K562 (cell line): ENCODE measurements at regions not wholly inside any gene's neighbourhood (a gene's known extent, or its start where the extent isn't known, plus 50 kb on each side); places are given as distances from the start of the nearest gene placed in this dataset.

Experiments used
- ADNP ChIP-seq: fragments of 200-800 bp; sonication (Bioruptor generic); IDR thresholded peaks from 2 replicates; pipeline ENCODE4 v1.6.1; 2016; ENCODE audit warnings: missing genetic modification characterization, missing compliant biosample characterization
- BDP1 ChIP-seq: IDR thresholded peaks from 3 replicates; pipeline ENCODE4 v1.6.1; 2011; ENCODE audit not compliant: insufficient read length, insufficient read depth
- ETS2 ChIP-seq: IDR thresholded peaks from 2 replicates; pipeline ENCODE4 v1.6.1; 2016; ENCODE audit warnings: borderline replicate concordance, missing genetic modification characterization, mild to moderate bottlenecking, moderate library complexity, missing compliant biosample characterization; ENCODE audit not compliant: poor library complexity, severe bottlenecking
- HDGF ChIP-seq: fragments of 450-650 bp; IDR thresholded peaks from 2 replicates; pipeline ENCODE4 v1.6.1; 2016
- KDM2B ChIP-seq: fragments of 250-450 bp; sonication (Bioruptor Pico); IDR thresholded peaks from 2 replicates; pipeline ENCODE4 v1.8.0; 2021; ENCODE audit warnings: mild to moderate bottlenecking, moderate library complexity
- MITF ChIP-seq: IDR thresholded peaks from 2 replicates; pipeline ENCODE4 v1.6.1; 2014; ENCODE audit warnings: antibody characterized with exemption
- OTX1 ChIP-seq: fragments of 450-650 bp; formaldehyde crosslinking; IDR thresholded peaks from 2 replicates; pipeline ENCODE4 v1.4.0; 2022; ENCODE audit warnings: mild to moderate bottlenecking
- POLR2A ChIP-seq: fragments of 450-650 bp; conservative IDR thresholded peaks from 2 replicates; pipeline ENCODE4 v1.6.1; 2016
- PRMT5 ChIP-seq: sonication (generic); formaldehyde crosslinking; IDR thresholded peaks from 2 replicates; pipeline ENCODE4 v1.5.0; 2020; ENCODE audit warnings: missing genetic modification reagents
- RBM39 ChIP-seq: fragments of 200-400 bp; formaldehyde crosslinking; optimal IDR thresholded peaks from 2 replicates; pipeline ENCODE3; 2018; ENCODE audit warnings: low read depth, low read length
- SMAD1 ChIP-seq: fragments of 150-350 bp; IDR thresholded peaks from 2 replicates; pipeline ENCODE4 v1.6.1; 2014; ENCODE audit warnings: low read length, low read depth; ENCODE audit not compliant: partially characterized antibody
- SMARCC2 ChIP-seq: fragments of 450-650 bp; IDR thresholded peaks from 2 replicates; pipeline ENCODE4 v1.6.1; 2017; ENCODE audit warnings: antibody characterized with exemption, moderate library complexity, mild to moderate bottlenecking, low read depth
- SMARCE1 ChIP-seq: fragments of 450-650 bp; IDR thresholded peaks from 2 replicates; pipeline ENCODE4 v1.7.1; 2016; ENCODE audit warnings: mild to moderate bottlenecking
- TAF15 ChIP-seq: fragments of 200-400 bp; formaldehyde crosslinking; IDR thresholded peaks from 2 replicates; pipeline ENCODE4 v1.6.1; 2017; ENCODE audit warnings: mild to moderate bottlenecking, low read depth, low read length, moderate library complexity
- ZNF133 ChIP-seq: fragments of 250-450 bp; sonication (Bioruptor Pico); IDR thresholded peaks from 2 replicates; pipeline ENCODE4 v1.4.0; 2020; ENCODE audit warnings: mild to moderate bottlenecking
- ZNF217 ChIP-seq: sonication (generic); formaldehyde crosslinking; IDR thresholded peaks from 2 replicates; pipeline ENCODE4 v1.8.0; 2022; ENCODE audit warnings: mild to moderate bottlenecking, missing genetic modification reagents
- ZNF224 ChIP-seq: sonication (generic); formaldehyde crosslinking; IDR thresholded peaks from 2 replicates; pipeline ENCODE4 v1.8.0; 2022; ENCODE audit warnings: mild to moderate bottlenecking, missing genetic modification reagents
- ZNF347 ChIP-seq: fragments of 450-650 bp; formaldehyde crosslinking; IDR thresholded peaks from 2 replicates; pipeline ENCODE4 v1.4.0; 2020; ENCODE audit warnings: low read depth, mild to moderate bottlenecking, moderate library complexity
- ZNF445 ChIP-seq: fragments of 250-450 bp; sonication (Bioruptor Pico); IDR thresholded peaks from 2 replicates; pipeline ENCODE4 v1.4.0; 2020; ENCODE audit warnings: low read depth, mild to moderate bottlenecking, moderate library complexity
- ZSCAN32 ChIP-seq: fragments of 450-650 bp; formaldehyde crosslinking; IDR thresholded peaks from 2 replicates; pipeline ENCODE4 v1.4.0; 2020; ENCODE audit warnings: mild to moderate bottlenecking, moderate library complexity
- TF ChIP-seq, protein P1 (sequence below), 2 experiments: fragments of 450-650 bp in 1 of 2; IDR thresholded peaks; 2 replicates each; pipeline ENCODE4 v1.6.1; 2011 to 2017; ENCODE audit warnings: low read depth in 2 of 2, antibody characterized with exemption in 1 of 2, borderline replicate concordance in 1 of 2, low read length in 1 of 2, mild to moderate bottlenecking in 1 of 2, mixed read lengths in 1 of 2; ENCODE audit not compliant: control insufficient read depth in 1 of 2
- TF ChIP-seq, protein P2 (sequence below): fragments of 250-450 bp; sonication (Bioruptor Pico); IDR thresholded peaks from 2 replicates; pipeline ENCODE4 v1.5.0; 2021
- TF ChIP-seq, protein P3 (sequence below): fragments of 250-450 bp; sonication (Bioruptor Pico); IDR thresholded peaks from 2 replicates; pipeline ENCODE4 v1.4.0; 2020; ENCODE audit warnings: mild to moderate bottlenecking, moderate library complexity

- TF ChIP-seq, protein P1, sequence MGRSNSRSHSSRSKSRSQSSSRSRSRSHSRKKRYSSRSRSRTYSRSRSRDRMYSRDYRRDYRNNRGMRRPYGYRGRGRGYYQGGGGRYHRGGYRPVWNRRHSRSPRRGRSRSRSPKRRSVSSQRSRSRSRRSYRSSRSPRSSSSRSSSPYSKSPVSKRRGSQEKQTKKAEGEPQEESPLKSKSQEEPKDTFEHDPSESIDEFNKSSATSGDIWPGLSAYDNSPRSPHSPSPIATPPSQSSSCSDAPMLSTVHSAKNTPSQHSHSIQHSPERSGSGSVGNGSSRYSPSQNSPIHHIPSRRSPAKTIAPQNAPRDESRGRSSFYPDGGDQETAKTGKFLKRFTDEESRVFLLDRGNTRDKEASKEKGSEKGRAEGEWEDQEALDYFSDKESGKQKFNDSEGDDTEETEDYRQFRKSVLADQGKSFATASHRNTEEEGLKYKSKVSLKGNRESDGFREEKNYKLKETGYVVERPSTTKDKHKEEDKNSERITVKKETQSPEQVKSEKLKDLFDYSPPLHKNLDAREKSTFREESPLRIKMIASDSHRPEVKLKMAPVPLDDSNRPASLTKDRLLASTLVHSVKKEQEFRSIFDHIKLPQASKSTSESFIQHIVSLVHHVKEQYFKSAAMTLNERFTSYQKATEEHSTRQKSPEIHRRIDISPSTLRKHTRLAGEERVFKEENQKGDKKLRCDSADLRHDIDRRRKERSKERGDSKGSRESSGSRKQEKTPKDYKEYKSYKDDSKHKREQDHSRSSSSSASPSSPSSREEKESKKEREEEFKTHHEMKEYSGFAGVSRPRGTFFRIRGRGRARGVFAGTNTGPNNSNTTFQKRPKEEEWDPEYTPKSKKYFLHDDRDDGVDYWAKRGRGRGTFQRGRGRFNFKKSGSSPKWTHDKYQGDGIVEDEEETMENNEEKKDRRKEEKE (IDR thresholded peaks at IDR 0.05; ENCODE audit: borderline replicate concordance in 1 of 2, control insufficient read depth in 1 of 2, low read depth in 2 of 2, low read length in 1 of 2), result 0 out of 4 replicates have a peak, but pooled peaks of 1 of the 2 experiments have one; percentile 82
- TF ChIP-seq ZNF347 (CRISPR knock-in tag), result no peak
- no peak for TF ChIP-seq SMARCC2
- TF ChIP-seq ZSCAN32 (CRISPR knock-in tag), result peak; percentile 13; the same call in 1 of the 2 replicates
- peak; percentile 77; the same call in 1 of the 2 replicates for TF ChIP-seq ZNF445
- TF ChIP-seq POLR2A, result peak; percentile 88
- no peak for TF ChIP-seq ETS2 (tag)
- peak; percentile 82 for TF ChIP-seq RBM39
- peak; percentile 83 for TF ChIP-seq ADNP
- TF ChIP-seq, protein P2, sequence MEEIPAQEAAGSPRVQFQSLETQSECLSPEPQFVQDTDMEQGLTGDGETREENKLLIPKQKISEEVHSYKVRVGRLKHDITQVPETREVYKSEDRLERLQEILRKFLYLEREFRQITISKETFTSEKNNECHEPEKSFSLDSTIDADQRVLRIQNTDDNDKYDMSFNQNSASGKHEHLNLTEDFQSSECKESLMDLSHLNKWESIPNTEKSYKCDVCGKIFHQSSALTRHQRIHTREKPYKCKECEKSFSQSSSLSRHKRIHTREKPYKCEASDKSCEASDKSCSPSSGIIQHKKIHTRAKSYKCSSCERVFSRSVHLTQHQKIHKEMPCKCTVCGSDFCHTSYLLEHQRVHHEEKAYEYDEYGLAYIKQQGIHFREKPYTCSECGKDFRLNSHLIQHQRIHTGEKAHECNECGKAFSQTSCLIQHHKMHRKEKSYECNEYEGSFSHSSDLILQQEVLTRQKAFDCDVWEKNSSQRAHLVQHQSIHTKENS, result no peak
- TF ChIP-seq ZNF224 (CRISPR knock-in tag), result no peak
- no peak for TF ChIP-seq MITF
- no peak for TF ChIP-seq ZNF133
- 0 out of 2 replicates have a peak, but pooled peaks have one; percentile 65 for TF ChIP-seq OTX1 (CRISPR knock-in tag)
- TF ChIP-seq TAF15, result no peak
- TF ChIP-seq KDM2B (CRISPR knock-in tag), result no peak
- TF ChIP-seq, protein P3, sequence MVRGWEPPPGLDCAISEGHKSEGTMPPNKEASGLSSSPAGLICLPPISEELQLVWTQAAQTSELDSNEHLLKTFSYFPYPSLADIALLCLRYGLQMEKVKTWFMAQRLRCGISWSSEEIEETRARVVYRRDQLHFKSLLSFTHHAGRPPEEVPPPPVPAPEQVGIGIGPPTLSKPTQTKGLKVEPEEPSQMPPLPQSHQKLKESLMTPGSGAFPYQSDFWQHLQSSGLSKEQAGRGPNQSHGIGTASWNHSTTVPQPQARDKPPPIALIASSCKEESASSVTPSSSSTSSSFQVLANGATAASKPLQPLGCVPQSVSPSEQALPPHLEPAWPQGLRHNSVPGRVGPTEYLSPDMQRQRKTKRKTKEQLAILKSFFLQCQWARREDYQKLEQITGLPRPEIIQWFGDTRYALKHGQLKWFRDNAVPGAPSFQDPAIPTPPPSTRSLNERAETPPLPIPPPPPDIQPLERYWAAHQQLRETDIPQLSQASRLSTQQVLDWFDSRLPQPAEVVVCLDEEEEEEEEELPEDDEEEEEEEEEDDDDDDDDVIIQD (CRISPR knock-in tag), result no peak
- no peak for TF ChIP-seq ZNF217 (CRISPR knock-in tag)
- TF ChIP-seq BDP1, result peak; percentile 83
- peak; percentile 49 for TF ChIP-seq SMAD1
- 0 out of 2 replicates have a peak, but pooled peaks have one; percentile 49 for TF ChIP-seq HDGF
- no peak for TF ChIP-seq PRMT5 (CRISPR knock-in tag)
- no peak for TF ChIP-seq SMARCE1
Observed at GRCh38 chr6:26286168-26286877, 78.7 kb upstream of the BTN3A2 start (continued).
